ENCODE measurements at regions not wholly inside any gene's neighbourhood (a gene's known extent, or its start where the extent isn't known, plus 50 kb on each side); places are given as distances from the start of the nearest gene placed in this dataset.
A peak's percentile ranks its signal among the peaks of the same experiment; 100 is the strongest.

DNA sequence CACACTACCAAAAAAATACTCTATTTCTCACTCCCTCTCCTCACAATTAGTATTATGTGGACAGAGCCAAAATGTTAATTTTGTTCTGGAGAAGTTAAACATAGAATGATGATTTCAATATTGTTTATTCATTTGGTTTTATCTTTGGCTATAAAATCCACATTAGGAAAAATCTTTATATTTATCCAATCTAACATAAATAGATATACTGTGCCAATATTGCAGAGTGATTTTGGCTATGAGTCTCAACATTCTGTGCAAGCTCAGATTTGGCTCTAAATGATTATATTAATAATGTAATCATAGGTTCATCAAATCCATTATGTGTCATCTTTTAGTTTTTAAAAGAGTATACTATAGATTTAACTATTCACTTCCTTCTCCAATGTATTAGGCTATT, 667.5 kb upstream of the CHORDC1 start:
- no peaks in the 10 kb centered on the region for H3K36me3 ChIP-seq (ENCODE audit: low read depth)
- no peak overlapping the region for H3K4me3 ChIP-seq (ENCODE audit: severe bottlenecking)
- TF ChIP-seq, protein P1, sequence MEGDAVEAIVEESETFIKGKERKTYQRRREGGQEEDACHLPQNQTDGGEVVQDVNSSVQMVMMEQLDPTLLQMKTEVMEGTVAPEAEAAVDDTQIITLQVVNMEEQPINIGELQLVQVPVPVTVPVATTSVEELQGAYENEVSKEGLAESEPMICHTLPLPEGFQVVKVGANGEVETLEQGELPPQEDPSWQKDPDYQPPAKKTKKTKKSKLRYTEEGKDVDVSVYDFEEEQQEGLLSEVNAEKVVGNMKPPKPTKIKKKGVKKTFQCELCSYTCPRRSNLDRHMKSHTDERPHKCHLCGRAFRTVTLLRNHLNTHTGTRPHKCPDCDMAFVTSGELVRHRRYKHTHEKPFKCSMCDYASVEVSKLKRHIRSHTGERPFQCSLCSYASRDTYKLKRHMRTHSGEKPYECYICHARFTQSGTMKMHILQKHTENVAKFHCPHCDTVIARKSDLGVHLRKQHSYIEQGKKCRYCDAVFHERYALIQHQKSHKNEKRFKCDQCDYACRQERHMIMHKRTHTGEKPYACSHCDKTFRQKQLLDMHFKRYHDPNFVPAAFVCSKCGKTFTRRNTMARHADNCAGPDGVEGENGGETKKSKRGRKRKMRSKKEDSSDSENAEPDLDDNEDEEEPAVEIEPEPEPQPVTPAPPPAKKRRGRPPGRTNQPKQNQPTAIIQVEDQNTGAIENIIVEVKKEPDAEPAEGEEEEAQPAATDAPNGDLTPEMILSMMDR (IDR thresholded peaks at IDR 0.05; ENCODE audit: poor library complexity, severe bottlenecking) = no peak
- no peaks in the 10 kb centered on the region for H3K9me3 ChIP-seq (ENCODE audit: severe bottlenecking)
- no peak overlapping the region for H3K27ac ChIP-seq (ENCODE audit: poor library complexity, severe bottlenecking)
- no peaks in the 10 kb centered on the region for H3K27me3 ChIP-seq (ENCODE audit: insufficient read depth, poor library complexity, severe bottlenecking)
- no peaks in the 10 kb centered on the region for H3K4me1 ChIP-seq (ENCODE audit: insufficient read depth, poor library complexity, severe bottlenecking)
- DNase-seq (ENCODE audit: low spot score) (no peak), ATAC-seq (ENCODE audit: low read depth) (no peak)

DNA sequence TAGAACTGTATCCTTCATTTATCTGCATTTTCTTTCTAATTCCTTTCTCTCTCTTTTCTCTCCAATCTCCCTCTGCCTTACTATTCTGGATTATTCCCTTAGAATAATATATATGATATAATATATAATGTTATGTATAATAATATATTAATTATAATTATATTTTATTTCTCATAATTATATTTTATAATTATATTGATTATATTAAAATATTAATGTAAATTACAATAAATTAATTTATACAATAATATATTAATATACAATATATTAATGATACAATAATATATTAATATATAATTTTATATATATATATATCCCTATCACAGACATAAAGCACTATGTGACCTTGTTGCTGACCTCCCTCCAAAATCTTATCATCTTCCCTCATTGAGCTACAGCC, 661.3 kb upstream of the CHORDC1 start:
- H3K27ac ChIP-seq (ENCODE audit: poor library complexity, severe bottlenecking) = no peak overlapping the region
- TF ChIP-seq, protein P1 (IDR thresholded peaks at IDR 0.05; ENCODE audit: poor library complexity, severe bottlenecking) = no peak
- no peaks in the 10 kb centered on the region for H3K9me3 ChIP-seq (ENCODE audit: severe bottlenecking)
- H3K4me3 ChIP-seq (ENCODE audit: severe bottlenecking) = no peak overlapping the region
- no peaks in the 10 kb centered on the region for H3K36me3 ChIP-seq (ENCODE audit: low read depth)
- DNase-seq (ENCODE audit: low spot score) (no peak), ATAC-seq (ENCODE audit: low read depth) (no peak)
- no peaks in the 10 kb centered on the region for H3K27me3 ChIP-seq (ENCODE audit: insufficient read depth, poor library complexity, severe bottlenecking)
- no peaks in the 10 kb centered on the region for H3K4me1 ChIP-seq (ENCODE audit: insufficient read depth, poor library complexity, severe bottlenecking)

DNA sequence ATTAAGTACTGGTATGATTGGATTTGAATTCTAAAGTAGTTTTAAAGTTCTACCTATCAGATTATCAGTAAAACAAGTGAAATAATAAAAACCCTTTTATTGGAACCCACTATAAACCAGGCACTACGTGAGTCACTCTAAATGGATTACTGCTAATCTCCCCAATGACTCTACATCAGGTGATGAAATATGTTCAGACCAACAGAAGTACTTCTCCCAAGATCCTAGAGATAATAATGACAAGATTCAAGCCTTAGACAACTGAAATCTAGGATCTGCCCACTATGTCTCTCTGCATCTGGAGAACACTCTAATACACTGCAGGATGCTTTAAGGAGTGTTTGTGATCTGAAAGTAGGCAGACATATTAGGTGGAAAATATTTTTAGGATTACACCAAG, 652.1 kb upstream of the CHORDC1 start:
- H3K36me3 ChIP-seq (ENCODE audit: low read depth) = no peaks in the 10 kb centered on the region
- TF ChIP-seq, protein P1 (IDR thresholded peaks at IDR 0.05; ENCODE audit: poor library complexity, severe bottlenecking) = no peak
- no peak overlapping the region for H3K4me3 ChIP-seq (ENCODE audit: severe bottlenecking)
- no peaks in the 10 kb centered on the region for H3K9me3 ChIP-seq (ENCODE audit: severe bottlenecking)
- DNase-seq (ENCODE audit: low spot score) (no peak), ATAC-seq (ENCODE audit: low read depth) (peak; percentile 92)
- peak overlapping the region; percentile 66 for H3K27ac ChIP-seq (ENCODE audit: poor library complexity, severe bottlenecking)
- H3K27me3 ChIP-seq (ENCODE audit: insufficient read depth, poor library complexity, severe bottlenecking) = no peaks in the 10 kb centered on the region
- H3K4me1 ChIP-seq (ENCODE audit: insufficient read depth, poor library complexity, severe bottlenecking) = peaks cover 20% of the 10 kb centered on the region

DNA sequence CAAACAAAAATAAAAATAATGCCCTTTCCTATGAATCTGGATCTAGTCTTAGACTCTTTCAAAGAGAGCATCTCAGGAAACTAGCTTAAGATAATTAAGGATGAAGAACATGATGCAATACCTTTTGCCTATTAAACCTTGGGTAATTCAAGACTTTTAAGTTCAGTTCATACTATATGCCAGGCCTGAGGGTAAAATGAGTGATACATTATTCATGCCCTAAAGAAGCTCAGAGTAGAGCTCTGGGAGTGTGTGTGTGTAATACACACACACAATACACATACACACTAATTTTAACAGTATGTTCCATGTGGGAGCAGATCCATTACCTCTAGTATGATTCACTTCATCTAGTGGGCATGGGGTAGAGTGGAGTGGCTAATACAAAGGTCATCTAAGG, 651.4 kb upstream of the CHORDC1 start:
- H3K4me1 ChIP-seq (ENCODE audit: insufficient read depth, poor library complexity, severe bottlenecking) = peaks cover 20% of the 10 kb centered on the region
- H3K36me3 ChIP-seq (ENCODE audit: low read depth) = no peaks in the 10 kb centered on the region
- DNase-seq (ENCODE audit: low spot score) (no peak), ATAC-seq (ENCODE audit: low read depth) (peak; percentile 88)
- H3K4me3 ChIP-seq (ENCODE audit: severe bottlenecking) = no peak overlapping the region
- no peaks in the 10 kb centered on the region for H3K9me3 ChIP-seq (ENCODE audit: severe bottlenecking)
- TF ChIP-seq, protein P1 (IDR thresholded peaks at IDR 0.05; ENCODE audit: poor library complexity, severe bottlenecking) = no peak
- H3K27ac ChIP-seq (ENCODE audit: poor library complexity, severe bottlenecking) = peak overlapping the region; percentile 66
- no peaks in the 10 kb centered on the region for H3K27me3 ChIP-seq (ENCODE audit: insufficient read depth, poor library complexity, severe bottlenecking)

DNA sequence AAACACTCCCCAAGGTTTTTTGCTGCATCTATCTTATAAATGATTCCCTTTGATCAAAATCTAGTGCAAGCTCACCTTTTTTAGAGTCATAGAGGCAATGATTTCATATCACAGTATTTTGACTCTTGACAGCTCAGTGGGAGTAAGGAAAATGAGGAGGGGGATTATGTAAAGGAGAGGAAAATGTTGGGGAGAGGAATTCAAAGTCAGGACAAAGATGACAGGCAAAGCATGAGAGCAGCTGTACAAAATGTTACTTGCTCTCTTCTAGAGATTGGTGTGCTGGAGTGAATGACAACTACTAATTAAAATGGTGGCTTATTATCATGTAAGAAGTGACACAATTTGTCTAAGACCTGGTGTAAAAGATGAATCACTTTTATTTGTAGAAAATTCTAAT, 644.6 kb upstream of the CHORDC1 start:
- DNase-seq (ENCODE audit: low spot score) (no peak), ATAC-seq (ENCODE audit: low read depth) (no peak)
- Histone ChIP-seq H3K36me3 (ENCODE audit: low read depth) (no peaks in the 10 kb centered on the region), H3K4me3 (ENCODE audit: severe bottlenecking) (no peak overlapping the region), H3K27ac (ENCODE audit: poor library complexity, severe bottlenecking) (no peak overlapping the region), H3K27me3 (ENCODE audit: insufficient read depth, poor library complexity, severe bottlenecking) (no peaks in the 10 kb centered on the region), H3K9me3 (ENCODE audit: severe bottlenecking) (no peaks in the 10 kb centered on the region), H3K4me1 (ENCODE audit: insufficient read depth, poor library complexity, severe bottlenecking) (no peaks in the 10 kb centered on the region)
- TF ChIP-seq, protein P1 (IDR thresholded peaks at IDR 0.05; ENCODE audit: poor library complexity, severe bottlenecking) = no peak
